Ishikawa (cell line): ENCODE measurements at regions not wholly inside any gene's neighbourhood (a gene's known extent, or its start where the extent isn't known, plus 50 kb on each side); places are given as distances from the start of the nearest gene placed in this dataset.

Experiments used
- CREB1 ChIP-seq: IDR thresholded peaks from 2 replicates; pipeline ENCODE4 v1.6.1; 2012; ENCODE audit warnings: low read depth
- EP300 ChIP-seq: IDR thresholded peaks from 2 replicates; pipeline ENCODE4 v1.6.1; 2012; ENCODE audit warnings: borderline replicate concordance
- TAF1 ChIP-seq: IDR thresholded peaks from 2 replicates; pipeline ENCODE4 v1.6.1; 2012; ENCODE audit warnings: low read depth, mild to moderate bottlenecking
- TCF12 ChIP-seq: IDR thresholded peaks from 2 replicates; pipeline ENCODE4 v1.6.1; 2012; ENCODE audit warnings: low read depth
- TF ChIP-seq, protein P1 (sequence below): IDR thresholded peaks from 2 replicates; pipeline ENCODE4 v1.6.1; 2012

DNA sequence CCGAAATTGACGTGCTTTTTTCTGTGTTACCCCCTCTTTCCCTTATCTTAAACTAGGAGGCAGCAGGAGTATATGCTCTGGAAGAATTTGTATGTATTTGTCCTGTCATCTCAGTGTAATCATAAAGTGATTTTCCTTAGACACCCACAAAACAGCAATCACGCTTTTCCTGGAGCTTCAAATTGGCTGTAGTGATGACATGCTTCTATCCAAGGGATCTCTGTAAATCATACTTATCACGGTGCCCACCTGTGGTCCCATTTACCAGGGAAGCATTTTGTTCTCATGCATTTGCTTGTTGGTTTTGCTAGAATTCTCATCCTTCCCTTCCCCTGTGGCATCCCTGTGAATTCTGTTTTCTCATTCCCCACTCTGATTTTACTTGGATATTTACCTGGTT is 220.8 kb upstream of the THUMPD2 start:
- TF ChIP-seq EP300 (no peak), TAF1 (no peak), CREB1 (no peak), TCF12 (no peak)
- TF ChIP-seq, protein P1, sequence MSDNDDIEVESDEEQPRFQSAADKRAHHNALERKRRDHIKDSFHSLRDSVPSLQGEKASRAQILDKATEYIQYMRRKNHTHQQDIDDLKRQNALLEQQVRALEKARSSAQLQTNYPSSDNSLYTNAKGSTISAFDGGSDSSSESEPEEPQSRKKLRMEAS, result no peak
